DOHH2 (cell line): ENCODE measurements at regions not wholly inside any gene's neighbourhood (a gene's known extent, or its start where the extent isn't known, plus 50 kb on each side); places are given as distances from the start of the nearest gene placed in this dataset.
"Not testable (repeated sequence)": the region's sequence is repeated elsewhere in the genome, so short reads cannot be mapped to it uniquely, and the experiment has no call there.

ENCODE experiments used
- H3F3A ChIP-seq: fragments of 200-600 bp; sonication (generic), shearing (Covaris generic); 2 replicates; pipeline ENCODE4 v1.6.0; 2016; ENCODE audit warnings: antibody characterized with exemption, mild to moderate bottlenecking; ENCODE audit not compliant: control insufficient read depth, insufficient read depth
- H3K27ac ChIP-seq: fragments of 200-600 bp; sonication (generic); 2 replicates; pipeline ENCODE4 v1.5.1; 2014; ENCODE audit warnings: low read depth, mild to moderate bottlenecking, low read length, moderate library complexity
- H3K27me3 ChIP-seq: fragments of 200-600 bp; sonication (generic); 2 replicates; pipeline ENCODE4 v1.6.1; 2014; ENCODE audit warnings: mild to moderate bottlenecking, low read length, mixed read lengths; ENCODE audit not compliant: control insufficient read depth
- H3K36me3 ChIP-seq: fragments of 200-600 bp; sonication (generic); 2 replicates; pipeline ENCODE4 v1.6.1; 2014; ENCODE audit warnings: mild to moderate bottlenecking, low read length, moderate library complexity, mixed read lengths; ENCODE audit not compliant: control insufficient read depth
- H3K4me1 ChIP-seq: fragments of 200-600 bp; sonication (generic); 2 replicates; pipeline ENCODE4 v1.6.1; 2014; ENCODE audit warnings: mild to moderate bottlenecking, low read length, mixed read lengths; ENCODE audit not compliant: control insufficient read depth
- H3K4me2 ChIP-seq: fragments of 200-600 bp; sonication (generic); 2 replicates; pipeline ENCODE4 v1.6.0; 2014; ENCODE audit warnings: mild to moderate bottlenecking, low read length, moderate library complexity
- H3K4me3 ChIP-seq: fragments of 200-600 bp; sonication (generic); 2 replicates; pipeline ENCODE4 v1.5.1; 2014; ENCODE audit warnings: mild to moderate bottlenecking, low read length, mixed read lengths
- H3K79me2 ChIP-seq: fragments of 200-600 bp; sonication (generic); 2 replicates; pipeline ENCODE4 v1.6.1; 2014; ENCODE audit warnings: mild to moderate bottlenecking, low read length, mixed read lengths; ENCODE audit not compliant: control insufficient read depth
- H3K9me2 ChIP-seq: fragments of 200-600 bp; sonication (generic); replicated peaks from 2 replicates; pipeline ENCODE4 v1.6.1; 2014; ENCODE audit warnings: mild to moderate bottlenecking, low read length, mixed read lengths; ENCODE audit not compliant: control insufficient read depth
- H3K9me3 ChIP-seq: fragments of 200-600 bp; sonication (generic); 2 replicates; pipeline ENCODE4 v1.6.1; 2014; ENCODE audit warnings: antibody characterized with exemption, low read length, mixed read lengths; ENCODE audit not compliant: control insufficient read depth, insufficient read depth
- H4K20me1 ChIP-seq: fragments of 200-600 bp; sonication (generic); 2 replicates; pipeline ENCODE4 v1.6.0; 2014; ENCODE audit warnings: low read depth, mild to moderate bottlenecking, antibody characterized with exemption, low read length, moderate library complexity; ENCODE audit not compliant: control insufficient read depth, insufficient read depth
- CTCF ChIP-seq: fragments of 200-600 bp; sonication (generic); IDR thresholded peaks from one replicate; pipeline ENCODE4 v1.5.1; 2014; ENCODE audit warnings: antibody characterized with exemption, mild to moderate bottlenecking, low read depth, low read length; ENCODE audit not compliant: poor library complexity, severe bottlenecking
- EZH2phosphoT487 ChIP-seq: fragments of 200-600 bp; sonication (generic); IDR thresholded peaks from 2 replicates; pipeline ENCODE4 v1.6.1; 2017; ENCODE audit warnings: borderline replicate concordance, mild to moderate bottlenecking, antibody characterized with exemption, low read length, moderate library complexity, mixed read lengths

DNA sequence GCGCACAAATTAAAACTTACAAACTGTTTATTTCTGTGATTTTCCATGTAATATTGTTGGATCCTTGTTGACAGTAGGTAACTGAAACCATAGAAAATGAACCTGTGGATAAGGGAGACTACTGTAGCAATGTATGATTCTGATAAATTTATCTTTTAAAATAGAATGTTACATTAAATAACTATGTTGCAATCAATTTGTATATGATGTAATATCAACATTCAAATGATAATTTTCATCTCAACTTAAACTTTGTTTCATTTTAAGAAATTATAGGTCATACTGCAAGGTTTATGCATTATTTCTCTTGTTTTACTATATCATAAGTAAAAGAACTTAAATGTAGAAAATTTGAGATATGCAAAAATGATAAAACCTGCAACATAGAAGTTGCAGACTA, 718.0 kb upstream of the MBL2 start:
- peaks cover 3% of the 10 kb centered on the region; the same call in 1 of the 2 replicates for H3K9me3 ChIP-seq
- H3F3A ChIP-seq: no peaks in the 10 kb centered on the region
- H3K4me1 ChIP-seq: no peaks in the 10 kb centered on the region
- no peaks in the 10 kb centered on the region for H3K79me2 ChIP-seq
- H3K9me2 ChIP-seq: no peaks in the 10 kb centered on the region
- no peaks in the 10 kb centered on the region for H3K36me3 ChIP-seq
- H3K4me3 ChIP-seq: no peak overlapping the region
- H3K27me3 ChIP-seq: no peaks in the 10 kb centered on the region
- H3K4me2 ChIP-seq: no peak overlapping the region
- no peak overlapping the region for H3K27ac ChIP-seq
- H4K20me1 ChIP-seq: no peaks in the 10 kb centered on the region
- no peak for TF ChIP-seq EZH2phosphoT487
- TF ChIP-seq CTCF: no peak

GRCh38 chr10:53489335-53490182, 717.0 kb upstream of the MBL2 start:
- Histone ChIP-seq H3K9me3 (peaks cover 3% of the 10 kb centered on the region; the same call in 1 of the 2 replicates), H3K36me3 (no peaks in the 10 kb centered on the region), H3K79me2 (no peaks in the 10 kb centered on the region), H3K27me3 (no peaks in the 10 kb centered on the region), H3K4me1 (no peaks in the 10 kb centered on the region), H3K9me2 (no peaks in the 10 kb centered on the region), H3K27ac (no peak overlapping the region), H3K4me2 (no peak overlapping the region), H4K20me1 (no peaks in the 10 kb centered on the region), H3K4me3 (no peak overlapping the region), H3F3A (no peaks in the 10 kb centered on the region)
- TF ChIP-seq CTCF (no peak), EZH2phosphoT487 (no peak)

GRCh38 chr10:53487019-53487983, 714.7 kb upstream of the MBL2 start:
- Histone ChIP-seq H3F3A (no peaks in the 10 kb centered on the region), H3K4me3 (no peak overlapping the region), H3K4me1 (no peaks in the 10 kb centered on the region), H3K36me3 (no peaks in the 10 kb centered on the region), H3K27ac (no peak overlapping the region), H3K27me3 (no peaks in the 10 kb centered on the region), H3K9me2 (no peaks in the 10 kb centered on the region), H4K20me1 (no peaks in the 10 kb centered on the region), H3K9me3 (peaks cover 3% of the 10 kb centered on the region; the same call in 1 of the 2 replicates), H3K4me2 (no peak overlapping the region), H3K79me2 (no peaks in the 10 kb centered on the region)
- TF ChIP-seq EZH2phosphoT487: no peak
- no peak for TF ChIP-seq CTCF

DNA sequence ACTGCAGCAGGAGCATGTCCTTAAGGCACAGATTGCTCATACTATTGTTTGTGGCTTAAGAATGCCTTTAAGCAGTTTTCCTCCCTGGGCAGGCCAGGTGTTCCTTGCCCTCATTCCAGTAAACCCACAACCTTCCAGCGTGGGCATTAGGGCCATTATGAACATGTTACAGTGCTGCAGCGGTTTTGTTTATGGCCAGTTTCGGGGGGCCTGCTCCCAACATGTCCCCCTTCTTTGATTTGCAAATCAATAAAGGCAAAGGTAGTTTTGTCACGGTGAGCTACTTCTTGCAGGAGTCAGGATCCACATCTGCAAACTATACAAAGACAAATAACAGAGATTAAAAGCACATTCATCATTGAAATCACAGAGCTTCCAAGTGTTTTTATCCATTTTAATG, 712.8 kb upstream of the MBL2 start:
- H3F3A ChIP-seq, H4K20me1 ChIP-seq, H3K27me3 ChIP-seq, H3K9me2 ChIP-seq, H3K27ac ChIP-seq, H3K4me1 ChIP-seq, H3K4me3 ChIP-seq, H3K79me2 ChIP-seq, H3K36me3 ChIP-seq, H3K4me2 ChIP-seq, H3K9me3 ChIP-seq: not testable (repeated sequence)
